Esophagus muscularis mucosa (tissue), 4 donors: ENCODE measurements at regions not wholly inside any gene's neighbourhood (a gene's known extent, or its start where the extent isn't known, plus 50 kb on each side); places are given as distances from the start of the nearest gene placed in this dataset.

Experiments
- DNase-seq: peaks from one replicate; pipeline ENCODE4 v3.0.0-alpha.2; 2017; ENCODE audit errors: extremely low spot score
- H3K27ac ChIP-seq, 4 donors: fragments of 200-600 bp; sonication (generic); replicated peaks in 1 of 4; 1 replicate in 3 of 4; 2 replicates in 1 of 4; pipeline ENCODE4 v1.5.1; 2016 to 2019; ENCODE audit warnings: mild to moderate bottlenecking in 1 of 4
- H3K27me3 ChIP-seq, 4 donors: fragments of 200-600 bp; sonication (generic); one replicate each; pipeline versions ENCODE4 v1.5.1 to v1.6.0; 2016 to 2019
- H3K36me3 ChIP-seq, 4 donors: fragments of 200-600 bp; sonication (generic); one replicate each; pipeline ENCODE4 v1.5.1; 2016 to 2019
- H3K4me1 ChIP-seq, 4 donors: fragments of 200-600 bp; sonication (generic); one replicate each; pipeline ENCODE4 v1.5.1; 2016 to 2019
- H3K4me3 ChIP-seq, 4 donors: fragments of 200-600 bp; sonication (generic); 1 replicate in 2 of 4; 2 replicates in 2 of 4; pipeline ENCODE4 v1.5.1; 2016 to 2019; ENCODE audit warnings: mild to moderate bottlenecking in 4 of 4, moderate library complexity in 1 of 4
- H3K9me3 ChIP-seq, 4 donors: fragments of 200-600 bp; sonication (generic); 1 replicate in 3 of 4; 2 replicates in 1 of 4; pipeline ENCODE4 v1.5.1; 2016 to 2019
- CTCF ChIP-seq, 3 experiments: fragments of 200-600 bp in 2 of 3; fragments of 450-650 bp in 1 of 3; sonication (generic) in 2 of 3; IDR thresholded peaks; one replicate each; pipeline ENCODE4 v1.5.1; 2017 to 2019; ENCODE audit warnings: antibody characterized with exemption in 3 of 3, mild to moderate bottlenecking in 2 of 3, moderate library complexity in 1 of 3
- EP300 ChIP-seq: sonication (generic); formaldehyde crosslinking; IDR thresholded peaks from one replicate; pipeline ENCODE4 v1.6.1; 2017; ENCODE audit warnings: antibody characterized with exemption
- POLR2A ChIP-seq: fragments of 450-650 bp; IDR thresholded peaks from one replicate; pipeline ENCODE4 v1.6.1; 2017; ENCODE audit warnings: antibody characterized with exemption, moderate library complexity, mild to moderate bottlenecking, low read depth
- POLR2AphosphoS5 ChIP-seq, 2 donors: sonication (generic); formaldehyde crosslinking; IDR thresholded peaks; one replicate each; pipeline ENCODE4 v1.6.1; 2017; ENCODE audit warnings: antibody characterized with exemption in 2 of 2
- WGBS: methylation state at CpG from one replicate; pipeline ENCODE4 v1.1.5; 2018; 5-methylcytosine and 5-hydroxymethylcytosine counted together
- intact Hi-C: fragments of 100-400 bp; cut with DNase I; formaldehyde crosslinking; loops from one replicate; pipeline ENCODE4 v1.15.1; 2023
- small RNA-seq, 3 donors: library from RNA; depleted of rRNA; stranded (forward); fragments of <200 nt; gene quantifications; one replicate each; pipeline ENCODE3, GENCODE V24; 2016

- Histone ChIP-seq H3K36me3 (no peaks in the 10 kb centered on the region), H3K9me3 (peaks cover 0 to 18% (median 8%) of the 10 kb centered on the region in 4 donors)
- WGBS = 60% methylated on average over 7 of the region's 8 CpGs
Observed at GRCh38 chr7:24227603-24228359, 56.2 kb upstream of the NPY start.

GRCh38 chr7:24229481-24230226 lies 54.3 kb upstream of the NPY start:
- WGBS = 62% methylated on average over 9 of the region's 9 CpGs
- no peaks in the 10 kb centered on the region for H3K27me3 ChIP-seq
- H3K4me3 ChIP-seq = no peak overlapping the region
- TF ChIP-seq EP300 = no peak
- TF ChIP-seq POLR2A = no peak
- no peak for TF ChIP-seq CTCF (IDR thresholded peaks at IDR 0.05)
- no peak for TF ChIP-seq POLR2AphosphoS5 (IDR thresholded peaks at IDR 0.05)
- no peaks in the 10 kb centered on the region for H3K9me3 ChIP-seq
- H3K36me3 ChIP-seq = no peaks in the 10 kb centered on the region
- H3K4me1 ChIP-seq = no peaks in the 10 kb centered on the region
- peak; percentile 64 for DNase-seq
- intact Hi-C loops = no loop called here
- H3K27ac ChIP-seq = no peak overlapping the region

More at GRCh38 chr7:24227603-24228359, 56.2 kb upstream of the NPY start:
- Histone ChIP-seq H3K27ac (no peak overlapping the region), H3K4me1 (no peaks in the 10 kb centered on the region), H3K4me3 (no peak overlapping the region), H3K27me3 (no peaks in the 10 kb centered on the region)
- TF ChIP-seq EP300 = no peak
- TF ChIP-seq CTCF (IDR thresholded peaks at IDR 0.05) = no peak
- no peak for TF ChIP-seq POLR2AphosphoS5 (IDR thresholded peaks at IDR 0.05)
- no peak for TF ChIP-seq POLR2A
- peak; percentile 64 for DNase-seq
- intact Hi-C loops = no loop called here

- no peak for DNase-seq
- intact Hi-C loops = no loop called here
- Histone ChIP-seq H3K9me3 (no peaks in the 10 kb centered on the region), H3K27ac (no peak overlapping the region), H3K4me3 (no peak overlapping the region), H3K4me1 (no peaks in the 10 kb centered on the region), H3K27me3 (no peaks in the 10 kb centered on the region), H3K36me3 (no peaks in the 10 kb centered on the region)
- no peak for TF ChIP-seq CTCF (IDR thresholded peaks at IDR 0.05)
Observed at GRCh38 chr7:24231493-24231892, 52.5 kb upstream of the NPY start.

GRCh38 chr7:24233386-24233785 lies 50.6 kb upstream of the NPY start:
- H3K9me3 ChIP-seq = no peaks in the 10 kb centered on the region
- no peaks in the 10 kb centered on the region for H3K27me3 ChIP-seq
- no peak for DNase-seq
- no peaks in the 10 kb centered on the region for H3K4me1 ChIP-seq
- intact Hi-C loops = no loop called here
- no peak overlapping the region for H3K27ac ChIP-seq
- WGBS = 70% methylated on average over 2 of the region's 2 CpGs
- no peak for TF ChIP-seq EP300
- TF ChIP-seq CTCF (IDR thresholded peaks at IDR 0.05) = no peak
- TF ChIP-seq POLR2AphosphoS5 (IDR thresholded peaks at IDR 0.05) = no peak
- no peak for TF ChIP-seq POLR2A
- H3K36me3 ChIP-seq = no peaks in the 10 kb centered on the region
- no peak overlapping the region for H3K4me3 ChIP-seq

Small RNA genes in the stretch of these regions (small RNA-seq; reads per million reads assigned to genes)
- gene RNA5SP228 = 0 reads per million in 3 donors
